H9 (cell line): ENCODE measurements at regions not wholly inside any gene's neighbourhood (a gene's known extent, or its start where the extent isn't known, plus 50 kb on each side); places are given as distances from the start of the nearest gene placed in this dataset.

ENCODE experiments used
- DNase-seq: peaks from one replicate; pipeline ENCODE4 v3.0.0-alpha.2; 2017
- H2AFZ ChIP-seq: one replicate; pipeline ENCODE4 v1.6.1; 2013; ENCODE audit warnings: mild to moderate bottlenecking, low read length, control low read depth, moderate library complexity
- H2AK5ac ChIP-seq: 2 replicates; pipeline ENCODE4 v1.6.1; 2013; ENCODE audit warnings: low read length, control low read depth, mixed read lengths; ENCODE audit not compliant: insufficient read length
- H2BK120ac ChIP-seq: one replicate; pipeline ENCODE4 v1.6.1; 2013; ENCODE audit warnings: low read depth, mild to moderate bottlenecking, low read length, control low read depth, inconsistent platforms; ENCODE audit not compliant: poor library complexity, severe bottlenecking
- H2BK12ac ChIP-seq: 2 replicates; pipeline ENCODE4 v1.6.1; 2013; ENCODE audit warnings: low read length, control low read depth, mixed read lengths, low read depth; ENCODE audit not compliant: insufficient read length
- H2BK15ac ChIP-seq: 2 replicates; pipeline ENCODE4 v1.6.1; 2013; ENCODE audit warnings: low read depth, low read length, control low read depth
- H2BK20ac ChIP-seq: one replicate; pipeline ENCODE4 v1.6.1; 2013; ENCODE audit warnings: low read depth, mild to moderate bottlenecking, low read length, control low read depth, inconsistent platforms; ENCODE audit not compliant: poor library complexity, severe bottlenecking
- H2BK5ac ChIP-seq: 2 replicates; pipeline ENCODE4 v1.6.1; 2013; ENCODE audit warnings: low read length, control low read depth, mixed read lengths; ENCODE audit not compliant: insufficient read length
- H3K14ac ChIP-seq: 2 replicates; pipeline ENCODE4 v1.6.1; 2013; ENCODE audit warnings: low read length, control low read depth; ENCODE audit not compliant: insufficient read depth
- H3K18ac ChIP-seq: 2 replicates; pipeline ENCODE4 v1.6.1; 2013; ENCODE audit warnings: low read depth, mild to moderate bottlenecking, mixed read lengths, low read length, control low read depth; ENCODE audit not compliant: insufficient read length
- H3K23ac ChIP-seq: 2 replicates; pipeline ENCODE4 v1.6.1; 2013; ENCODE audit warnings: low read length, control low read depth, mixed read lengths, low read depth; ENCODE audit not compliant: insufficient read length
- H3K23me2 ChIP-seq: 2 replicates; pipeline ENCODE4 v1.6.1; 2013; ENCODE audit warnings: low read depth, mild to moderate bottlenecking, mixed read lengths, low read length, control low read depth; ENCODE audit not compliant: insufficient read length, poor library complexity, severe bottlenecking
- H3K27ac ChIP-seq: 2 replicates; pipeline ENCODE4 v1.5.1; 2013; ENCODE audit warnings: low read length, control low read depth, mixed read lengths, low read depth; ENCODE audit not compliant: insufficient read length
- H3K27me3 ChIP-seq: 2 replicates; pipeline ENCODE4 v1.6.1; 2013; ENCODE audit warnings: low read length, control low read depth, inconsistent platforms; ENCODE audit not compliant: insufficient read depth
- H3K4ac ChIP-seq: 2 replicates; pipeline ENCODE4 v1.6.1; 2013; ENCODE audit warnings: low read depth, mild to moderate bottlenecking, control low read depth, inconsistent platforms, low read length, moderate library complexity
- H3K4me1 ChIP-seq: 2 replicates; pipeline ENCODE4 v1.6.1; 2013; ENCODE audit warnings: low read length, control low read depth, inconsistent platforms; ENCODE audit not compliant: insufficient read depth
- H3K4me2 ChIP-seq: 2 replicates; pipeline ENCODE4 v1.6.1; 2013; ENCODE audit warnings: low read length, control low read depth, mixed read lengths; ENCODE audit not compliant: insufficient read length, insufficient read depth
- H3K56ac ChIP-seq: 2 replicates; pipeline ENCODE4 v1.6.1; 2013; ENCODE audit warnings: low read depth, mild to moderate bottlenecking, mixed read lengths, low read length, control low read depth; ENCODE audit not compliant: insufficient read length
- H3K79me1 ChIP-seq: 2 replicates; pipeline ENCODE4 v1.6.1; 2013; ENCODE audit warnings: low read depth, mild to moderate bottlenecking, moderate library complexity, low read length, control low read depth, inconsistent platforms; ENCODE audit not compliant: insufficient read depth, poor library complexity, severe bottlenecking
- H3K79me2 ChIP-seq: 2 replicates; pipeline ENCODE4 v1.6.1; 2013; ENCODE audit warnings: low read length, control low read depth, inconsistent platforms; ENCODE audit not compliant: insufficient read depth
- H3K9ac ChIP-seq: 2 replicates; pipeline ENCODE4 v1.6.1; 2013; ENCODE audit warnings: low read length, control low read depth, mixed read lengths; ENCODE audit not compliant: insufficient read length; ENCODE audit errors: extremely low read depth
- H3K9me3 ChIP-seq: one replicate; pipeline ENCODE4 v1.6.1; 2013; ENCODE audit warnings: low read depth, low read length, inconsistent platforms; ENCODE audit not compliant: control insufficient read depth
- H3T11ph ChIP-seq: one replicate; pipeline ENCODE4 v1.6.1; 2013; ENCODE audit warnings: mild to moderate bottlenecking, low read length, control low read depth, inconsistent platforms
- H4K20me1 ChIP-seq: one replicate; pipeline ENCODE4 v1.6.1; 2013; ENCODE audit not compliant: control insufficient read depth, insufficient read length, insufficient read depth
- H4K5ac ChIP-seq: 2 replicates; pipeline ENCODE4 v1.6.1; 2013; ENCODE audit warnings: low read depth, mild to moderate bottlenecking, mixed read lengths, low read length, control low read depth; ENCODE audit not compliant: insufficient read length
- H4K8ac ChIP-seq: replicated peaks from 2 replicates; pipeline ENCODE4 v1.6.1; 2013; ENCODE audit warnings: low read length, control low read depth, mixed read lengths, low read depth; ENCODE audit not compliant: insufficient read length
- H4K91ac ChIP-seq: 2 replicates; pipeline ENCODE4 v1.6.1; 2013; ENCODE audit warnings: low read depth, mild to moderate bottlenecking, moderate library complexity, mixed read lengths, low read length, control low read depth; ENCODE audit not compliant: insufficient read length
- H3K27ac Mint-ChIP-seq, 3 experiments: 2 replicates in 2 of 3; 3 replicates in 1 of 3; pipeline ENCODE4 v1.8.0; 2020 to 2021; ENCODE audit warnings: mixed read lengths in 3 of 3, mild to moderate bottlenecking in 1 of 3, moderate library complexity in 1 of 3
- H3K27me3 Mint-ChIP-seq: 2 replicates; pipeline ENCODE4 v1.8.0; 2021; ENCODE audit warnings: low read depth, mild to moderate bottlenecking, moderate library complexity, mixed read lengths
- H3K36me3 Mint-ChIP-seq, 3 experiments: 2 replicates in 2 of 3; 3 replicates in 1 of 3; pipeline ENCODE4 v1.8.0; 2020 to 2021; ENCODE audit warnings: low read depth in 3 of 3, mixed read lengths in 3 of 3; ENCODE audit not compliant: insufficient read depth in 1 of 3
- H3K4me1 Mint-ChIP-seq, 2 experiments: 2 replicates each; pipeline ENCODE4 v1.8.0; 2020; ENCODE audit warnings: mixed read lengths in 2 of 2
- H3K4me3 Mint-ChIP-seq, 2 experiments: 2 replicates in 1 of 2; 3 replicates in 1 of 2; pipeline ENCODE4 v1.8.0; 2020 to 2021; ENCODE audit warnings: mild to moderate bottlenecking in 2 of 2, mixed read lengths in 2 of 2, moderate library complexity in 1 of 2
- H3K9me3 Mint-ChIP-seq, 2 experiments: 2 replicates in 1 of 2; 3 replicates in 1 of 2; pipeline ENCODE4 v1.8.0; 2020; ENCODE audit warnings: mild to moderate bottlenecking in 2 of 2, mixed read lengths in 2 of 2, moderate library complexity in 1 of 2
- WGBS: extraction: QIAGEN DNeasy Blood & Tissue Kit; methylation state at CpG from one replicate; pipeline ENCODE4 v1.1.7; 2013; ENCODE audit warnings: missing lambda C conversion rate, low lambda C conversion rate, mixed read lengths; ENCODE audit not compliant: insufficient read length; ENCODE audit errors: extremely low coverage; 5-methylcytosine and 5-hydroxymethylcytosine counted together
- TF ChIP-seq, protein P1 (sequence below): fragments of 200-600 bp; sonication (generic); conservative IDR thresholded peaks from 3 replicates; pipeline ENCODE4 v1.8.0; 2021; ENCODE audit warnings: antibody characterized with exemption, mild to moderate bottlenecking

DNA sequence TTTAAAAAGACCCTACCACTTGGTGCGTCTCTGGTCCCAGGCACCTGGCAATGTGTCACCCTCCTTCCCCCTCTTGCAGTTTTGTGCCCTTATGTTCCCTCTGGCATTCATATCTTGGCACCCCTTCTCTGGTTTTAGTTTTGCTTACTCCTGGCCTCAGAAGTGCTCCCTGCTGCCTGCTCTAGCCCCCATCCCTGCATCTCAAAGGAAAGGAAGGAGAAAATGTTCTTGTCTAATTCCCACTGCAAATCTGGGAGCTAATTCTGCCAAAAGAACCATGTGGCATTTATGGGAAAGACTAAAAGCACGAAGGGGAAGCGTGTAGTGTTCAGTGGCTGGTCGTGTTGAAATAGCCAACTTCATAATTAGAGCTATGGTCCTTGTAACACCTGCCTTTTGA lies 340.1 kb upstream of the RPS6KA3 start:
- H3K23me2 ChIP-seq = no peaks in the 10 kb centered on the region
- H3K79me2 ChIP-seq = no peaks in the 10 kb centered on the region
- no CpG with 5 or more reads among the region's 4 CpGs for WGBS
- peaks cover 42% of the 10 kb centered on the region for H3K9me3 ChIP-seq
- no peak overlapping the region for H2BK12ac ChIP-seq
- no peak overlapping the region for H4K5ac ChIP-seq
- Mint-ChIP-seq H3K27ac (no peak overlapping the region), H3K4me3 (no peak overlapping the region), H3K27me3 (no peaks in the 10 kb centered on the region), H3K9me3 (peaks cover 0 to 13% of the 10 kb centered on the region in 2 experiments; a peak in 3 of 5 replicates), H3K4me1 (peaks cover 8 to 14% of the 10 kb centered on the region in 2 experiments), H3K36me3 (no peaks in the 10 kb centered on the region; a peak in 2 of 7 replicates)
- no peaks in the 10 kb centered on the region for H3K79me1 ChIP-seq
- no peak overlapping the region for H3K14ac ChIP-seq
- H2BK5ac ChIP-seq = no peak overlapping the region
- no peak overlapping the region for H2BK20ac ChIP-seq
- H3T11ph ChIP-seq = no peak overlapping the region
- H3K27me3 ChIP-seq = no peaks in the 10 kb centered on the region
- no peak overlapping the region for H2BK15ac ChIP-seq
- no peak for DNase-seq
- no peak overlapping the region for H3K56ac ChIP-seq
- no peak overlapping the region for H3K18ac ChIP-seq
- H3K23ac ChIP-seq = no peak overlapping the region
- H3K27ac ChIP-seq = no peak overlapping the region
- no peak overlapping the region for H3K4me2 ChIP-seq
- no peak overlapping the region for H2BK120ac ChIP-seq
- H4K91ac ChIP-seq = no peak overlapping the region
- H3K4ac ChIP-seq = no peak overlapping the region
- H4K20me1 ChIP-seq = no peaks in the 10 kb centered on the region
- H3K9ac ChIP-seq = no peak overlapping the region
- TF ChIP-seq, protein P1, sequence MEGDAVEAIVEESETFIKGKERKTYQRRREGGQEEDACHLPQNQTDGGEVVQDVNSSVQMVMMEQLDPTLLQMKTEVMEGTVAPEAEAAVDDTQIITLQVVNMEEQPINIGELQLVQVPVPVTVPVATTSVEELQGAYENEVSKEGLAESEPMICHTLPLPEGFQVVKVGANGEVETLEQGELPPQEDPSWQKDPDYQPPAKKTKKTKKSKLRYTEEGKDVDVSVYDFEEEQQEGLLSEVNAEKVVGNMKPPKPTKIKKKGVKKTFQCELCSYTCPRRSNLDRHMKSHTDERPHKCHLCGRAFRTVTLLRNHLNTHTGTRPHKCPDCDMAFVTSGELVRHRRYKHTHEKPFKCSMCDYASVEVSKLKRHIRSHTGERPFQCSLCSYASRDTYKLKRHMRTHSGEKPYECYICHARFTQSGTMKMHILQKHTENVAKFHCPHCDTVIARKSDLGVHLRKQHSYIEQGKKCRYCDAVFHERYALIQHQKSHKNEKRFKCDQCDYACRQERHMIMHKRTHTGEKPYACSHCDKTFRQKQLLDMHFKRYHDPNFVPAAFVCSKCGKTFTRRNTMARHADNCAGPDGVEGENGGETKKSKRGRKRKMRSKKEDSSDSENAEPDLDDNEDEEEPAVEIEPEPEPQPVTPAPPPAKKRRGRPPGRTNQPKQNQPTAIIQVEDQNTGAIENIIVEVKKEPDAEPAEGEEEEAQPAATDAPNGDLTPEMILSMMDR = no peak
- no peak overlapping the region for H4K8ac ChIP-seq
- H3K4me1 ChIP-seq = no peaks in the 10 kb centered on the region
- no peak overlapping the region for H2AK5ac ChIP-seq
- H2AFZ ChIP-seq = no peak overlapping the region
